ENCODE measurements at regions not wholly inside any gene's neighbourhood (a gene's known extent, or its start where the extent isn't known, plus 50 kb on each side); places are given as distances from the start of the nearest gene placed in this dataset.
"Not testable (repeated sequence)": the region's sequence is repeated elsewhere in the genome, so short reads cannot be mapped to it uniquely, and the experiment has no call there.

DNA sequence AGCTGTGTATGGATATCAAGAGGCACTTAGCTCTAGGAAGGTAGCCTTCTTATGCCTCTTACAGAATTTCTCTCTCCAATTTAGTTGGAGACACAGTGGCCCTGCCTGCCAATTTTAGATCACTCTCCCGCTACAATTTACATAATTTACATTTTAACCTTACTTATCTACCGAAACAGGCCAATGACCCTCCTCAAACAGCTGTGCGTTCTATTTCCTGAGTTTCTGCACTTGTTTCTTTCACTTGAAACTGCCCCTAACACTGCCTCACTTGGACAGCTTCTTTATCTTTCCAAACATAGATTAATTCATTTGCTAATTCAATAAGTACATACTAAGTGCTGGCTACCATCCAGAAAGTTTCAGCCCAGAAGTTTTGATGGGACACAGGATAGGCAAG, 52.9 kb upstream of the HDDC2 start:
- ATAC-seq: no peak

GRCh38 chr6:125356884-125357283, 55.1 kb upstream of the HDDC2 start:
- ATAC-seq: no peak

- ATAC-seq: no peak
Observed at GRCh38 chr6:125357515-125358256, 55.9 kb upstream of the HDDC2 start.

DNA sequence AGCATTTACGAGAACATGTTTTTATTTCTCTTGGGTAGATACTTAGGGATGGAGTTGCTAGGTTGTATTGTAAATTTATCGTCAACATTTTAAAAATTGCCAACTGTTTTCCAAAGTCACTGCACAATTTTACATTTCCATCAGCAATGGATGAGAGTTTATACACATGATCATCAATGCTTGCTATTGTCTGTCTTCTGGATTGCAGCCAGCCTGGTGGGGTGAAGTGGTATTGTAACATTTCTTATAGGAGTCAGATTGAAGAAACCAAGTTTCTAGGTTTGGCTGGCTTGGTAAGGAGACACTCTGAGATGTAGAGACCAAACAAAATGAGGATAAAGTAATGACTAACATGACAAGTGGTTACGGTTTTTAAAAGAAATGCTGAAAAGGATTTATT, 57.1 kb upstream of the HDDC2 start:
- ATAC-seq: no peak

GRCh38 chr6:125361868-125362267, 60.1 kb upstream of the HDDC2 start:
- no peak for ATAC-seq

GRCh38 chr6:125363039-125363823, 61.5 kb upstream of the HDDC2 start:
- peak; percentile 48 for ATAC-seq

DNA sequence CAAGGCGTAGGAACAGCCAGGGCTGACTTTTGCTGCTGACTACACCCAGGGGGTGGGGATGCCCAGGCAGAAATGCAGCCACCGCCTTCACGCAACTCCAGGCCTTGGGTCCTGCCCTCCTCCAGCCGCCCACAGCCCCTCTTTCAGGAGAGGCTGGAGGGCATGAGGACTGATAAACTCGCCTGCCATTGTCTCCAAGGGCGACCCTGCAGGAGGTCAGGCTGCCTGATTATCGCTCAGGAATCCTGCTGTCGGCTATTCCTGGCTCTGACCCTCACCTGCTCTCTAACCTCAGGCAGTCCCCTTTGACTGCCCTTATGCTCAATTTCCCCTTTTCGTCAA, 62.0 kb upstream of the HDDC2 start:
- no peak for ATAC-seq

- no peak for ATAC-seq
Observed at GRCh38 chr6:125365230-125365629, 63.5 kb upstream of the HDDC2 start.

GRCh38 chr6:125367036-125367782, 65.4 kb upstream of the HDDC2 start:
- ATAC-seq: no peak

GRCh38 chr6:125370343-125370742, 68.6 kb upstream of the HDDC2 start:
- no peak for ATAC-seq

DNA sequence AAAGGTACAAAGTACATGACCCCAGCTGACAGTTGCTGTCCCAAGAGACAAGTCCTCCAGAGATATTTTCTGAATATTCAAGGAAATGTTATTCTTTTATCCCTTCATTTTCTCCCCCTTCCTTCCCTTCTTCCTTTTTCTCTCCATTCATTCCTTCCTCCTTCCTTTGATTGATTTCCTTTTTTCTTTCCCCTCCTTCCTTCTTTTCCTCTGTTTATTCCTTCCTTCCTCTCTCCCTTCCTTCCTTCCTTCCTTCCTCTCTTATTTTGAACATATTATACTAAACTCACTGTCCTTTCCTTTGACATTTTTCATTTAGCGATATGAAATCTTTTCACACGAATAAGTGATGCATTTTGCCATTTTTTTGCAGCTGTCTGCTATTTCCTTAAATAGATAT, 73.2 kb upstream of the HDDC2 start:
- ATAC-seq: no peak

GRCh38 chr6:125375821-125376220, 74.1 kb upstream of the HDDC2 start:
- no peak for ATAC-seq

- no peak for ATAC-seq
Observed at GRCh38 chr6:125377621-125378020, 75.9 kb upstream of the HDDC2 start.

DNA sequence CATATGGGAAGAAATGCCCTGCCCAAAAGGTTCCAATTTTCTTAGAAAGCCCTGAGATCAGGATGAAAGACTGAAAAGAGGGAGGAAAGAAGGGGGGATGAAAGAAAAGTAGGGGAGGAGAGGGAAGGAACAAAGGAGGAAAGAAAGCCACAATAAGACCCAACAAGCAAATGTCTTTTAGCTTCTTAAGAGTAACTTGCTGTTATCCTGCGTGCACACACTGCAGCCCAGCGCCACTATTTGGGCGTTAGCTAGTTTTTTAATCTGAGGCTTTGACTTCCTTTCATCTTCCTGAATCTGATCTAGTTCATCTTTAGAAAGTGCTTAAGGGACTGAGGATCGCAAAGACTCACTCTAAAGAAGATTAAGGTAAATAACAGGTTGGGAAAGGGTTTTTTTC, 77.4 kb upstream of the HDDC2 start:
- no peak for ATAC-seq

GRCh38 chr6:125380474-125380873, 78.7 kb upstream of the HDDC2 start:
- no peak for ATAC-seq

GRCh38 chr6:125386337-125386736, 84.6 kb upstream of the HDDC2 start:
- ATAC-seq: not testable (repeated sequence)

DNA sequence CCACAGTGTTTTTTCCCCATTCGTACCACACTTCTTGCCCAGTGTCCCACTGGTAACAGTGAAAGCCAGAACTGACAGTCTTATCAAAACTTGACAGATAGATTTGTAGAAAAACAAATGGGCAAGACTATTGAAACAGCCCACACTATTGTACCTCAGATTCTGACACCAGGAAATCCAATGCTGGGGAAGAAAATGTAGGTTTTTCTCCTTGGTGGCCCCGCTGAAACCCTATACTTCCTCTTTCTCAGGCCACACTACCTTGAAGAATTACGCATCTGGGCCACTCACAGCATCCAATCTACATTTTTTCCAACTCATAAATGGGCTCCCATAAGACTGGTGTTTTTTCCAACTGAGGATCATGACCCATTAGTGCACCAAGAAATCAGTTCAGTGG, 90.9 kb upstream of the HDDC2 start:
- no peak for ATAC-seq

DNA sequence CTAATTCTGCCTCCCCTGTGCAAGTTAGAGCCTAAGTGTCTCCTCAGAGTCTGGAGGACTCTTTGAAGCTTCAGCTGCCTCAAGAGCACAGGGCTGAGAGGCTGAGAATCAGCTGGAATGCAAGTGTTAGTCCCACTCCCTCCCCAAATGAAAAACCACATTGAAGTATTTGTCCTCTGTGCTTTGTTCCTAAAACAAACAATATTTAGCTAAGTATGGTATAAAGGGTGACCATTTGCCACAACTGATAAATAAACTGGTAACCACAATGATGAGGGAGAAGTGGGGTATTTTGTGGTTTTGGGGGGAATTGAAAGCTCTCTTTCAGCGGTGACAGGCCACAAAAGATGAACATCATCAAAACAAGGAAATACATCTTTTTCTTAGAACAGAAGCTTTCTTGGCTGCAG, 91.7 kb upstream of the HDDC2 start:
- no peak for ATAC-seq

DNA sequence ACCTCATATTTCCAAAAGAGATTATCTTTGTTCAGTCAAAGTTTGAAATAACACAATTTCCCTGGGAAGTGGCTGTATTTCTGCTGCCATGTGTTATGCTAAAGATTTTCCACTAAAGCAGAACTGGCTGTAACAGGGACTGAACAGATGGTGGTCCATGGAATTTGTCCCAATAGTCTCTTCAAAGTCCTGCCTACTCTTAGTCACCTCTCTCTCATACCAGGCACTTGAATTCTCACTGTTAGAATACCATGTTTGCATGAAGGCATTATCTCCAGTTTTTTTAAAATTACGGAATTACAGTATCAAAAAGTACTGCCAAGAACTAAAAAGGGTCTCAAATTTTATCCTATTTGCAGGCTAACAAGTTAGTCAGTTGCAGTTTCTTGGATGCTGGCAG, 105.0 kb upstream of the HDDC2 start:
- no peak for ATAC-seq

GRCh38 chr6:125414507-125414906, 112.7 kb upstream of the HDDC2 start:
- ATAC-seq: no peak

GRCh38 chr6:125415913-125416312, 114.1 kb upstream of the HDDC2 start:
- no peak for ATAC-seq

DNA sequence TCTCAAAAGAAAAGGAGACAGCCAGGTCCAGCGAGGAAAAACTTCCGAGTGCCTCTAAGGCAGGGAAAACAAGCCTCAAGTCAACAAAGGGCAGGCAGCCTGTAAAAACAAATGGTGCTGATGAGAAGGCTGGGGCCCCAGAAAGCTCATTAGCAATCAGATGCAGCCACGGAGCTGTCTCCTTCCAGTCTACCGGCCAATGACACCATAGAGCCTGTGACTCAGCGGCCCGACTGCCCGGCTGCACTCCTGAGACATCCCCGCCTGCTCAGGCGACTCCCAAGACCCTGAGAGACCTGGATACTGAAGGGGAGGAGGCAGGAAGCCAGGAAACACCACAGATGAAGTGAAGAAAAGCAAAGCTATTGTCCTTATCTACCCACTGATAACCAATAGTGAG, 120.1 kb upstream of the HDDC2 start:
- ATAC-seq: no peak

DNA sequence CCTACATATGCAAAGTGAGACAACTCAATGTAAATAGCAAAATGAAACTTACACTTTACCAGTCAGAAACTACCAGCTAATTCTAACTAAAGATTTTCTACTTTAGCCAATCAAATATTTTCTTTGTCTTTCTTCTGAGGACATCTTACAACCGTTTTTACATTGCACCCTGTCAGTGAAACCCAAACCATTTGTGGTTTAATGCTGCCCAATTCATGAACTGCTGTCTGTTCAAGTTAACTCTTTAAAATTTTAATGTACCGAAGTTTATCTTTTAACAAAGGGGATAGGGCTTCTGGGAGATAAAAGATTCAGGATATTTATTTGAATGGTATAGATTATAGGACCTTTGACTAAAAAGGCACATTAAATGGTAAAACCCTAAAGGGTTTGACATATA, 121.3 kb upstream of the HDDC2 start:
- no peak for ATAC-seq

GRCh38 chr6:125431971-125432370, 130.2 kb upstream of the HDDC2 start:
- ATAC-seq: no peak
